ENCODE measurements at regions not wholly inside any gene's neighbourhood (a gene's known extent, or its start where the extent isn't known, plus 50 kb on each side); places are given as distances from the start of the nearest gene placed in this dataset.

DNA sequence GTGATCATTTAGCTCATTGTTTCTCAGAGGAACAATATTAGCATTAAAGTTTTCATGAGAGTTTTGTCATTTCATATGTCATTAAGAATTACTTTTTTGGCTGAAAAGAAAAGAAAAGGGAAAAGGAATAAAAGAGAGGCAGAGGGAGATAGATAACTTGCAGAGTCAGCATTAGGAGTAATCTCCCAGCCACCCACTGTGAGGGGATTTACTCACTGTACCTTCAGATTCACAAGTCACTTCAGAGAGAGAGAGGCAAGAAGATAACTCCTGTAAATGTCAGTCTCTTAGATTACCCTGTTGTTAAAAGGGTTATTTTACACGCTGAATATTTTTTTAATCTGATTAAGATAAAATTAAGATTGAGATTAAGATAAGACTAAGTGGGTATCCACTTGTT, 125.2 kb downstream of the POU4F1 start:
- TF ChIP-seq, protein P1, sequence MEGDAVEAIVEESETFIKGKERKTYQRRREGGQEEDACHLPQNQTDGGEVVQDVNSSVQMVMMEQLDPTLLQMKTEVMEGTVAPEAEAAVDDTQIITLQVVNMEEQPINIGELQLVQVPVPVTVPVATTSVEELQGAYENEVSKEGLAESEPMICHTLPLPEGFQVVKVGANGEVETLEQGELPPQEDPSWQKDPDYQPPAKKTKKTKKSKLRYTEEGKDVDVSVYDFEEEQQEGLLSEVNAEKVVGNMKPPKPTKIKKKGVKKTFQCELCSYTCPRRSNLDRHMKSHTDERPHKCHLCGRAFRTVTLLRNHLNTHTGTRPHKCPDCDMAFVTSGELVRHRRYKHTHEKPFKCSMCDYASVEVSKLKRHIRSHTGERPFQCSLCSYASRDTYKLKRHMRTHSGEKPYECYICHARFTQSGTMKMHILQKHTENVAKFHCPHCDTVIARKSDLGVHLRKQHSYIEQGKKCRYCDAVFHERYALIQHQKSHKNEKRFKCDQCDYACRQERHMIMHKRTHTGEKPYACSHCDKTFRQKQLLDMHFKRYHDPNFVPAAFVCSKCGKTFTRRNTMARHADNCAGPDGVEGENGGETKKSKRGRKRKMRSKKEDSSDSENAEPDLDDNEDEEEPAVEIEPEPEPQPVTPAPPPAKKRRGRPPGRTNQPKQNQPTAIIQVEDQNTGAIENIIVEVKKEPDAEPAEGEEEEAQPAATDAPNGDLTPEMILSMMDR (IDR thresholded peaks at IDR 0.05): no peak
- no peak for TF ChIP-seq EZH2 (IDR thresholded peaks at IDR 0.05; ENCODE audit: borderline replicate concordance, insufficient read depth, low read depth, low read length, poor library complexity, severe bottlenecking)

Data from B cell (primary cell).